Coronary artery (tissue), 2 donors: ENCODE measurements at regions not wholly inside any gene's neighbourhood (a gene's known extent, or its start where the extent isn't known, plus 50 kb on each side); places are given as distances from the start of the nearest gene placed in this dataset.

ENCODE experiments used
- DNase-seq: peaks from one replicate; pipeline ENCODE4 v3.0.0-alpha.2; 2017; ENCODE audit warnings: low spot score
- H3K27ac ChIP-seq, 2 donors: fragments of 200-600 bp; sonication (generic); one replicate each; pipeline ENCODE4 v1.5.1; 2016 to 2019
- H3K4me3 ChIP-seq: fragments of 200-600 bp; sonication (generic); 2 replicates; pipeline ENCODE4 v1.5.1; 2016; ENCODE audit warnings: mild to moderate bottlenecking, moderate library complexity
- TF ChIP-seq, protein P1 (sequence below): fragments of 200-600 bp; sonication (generic); IDR thresholded peaks from one replicate; pipeline ENCODE4 v1.5.1; 2019; ENCODE audit warnings: antibody characterized with exemption

GRCh38 chr4:170398218-170398617, 308.5 kb upstream of the AADAT start:
- no peak for DNase-seq
- TF ChIP-seq, protein P1, sequence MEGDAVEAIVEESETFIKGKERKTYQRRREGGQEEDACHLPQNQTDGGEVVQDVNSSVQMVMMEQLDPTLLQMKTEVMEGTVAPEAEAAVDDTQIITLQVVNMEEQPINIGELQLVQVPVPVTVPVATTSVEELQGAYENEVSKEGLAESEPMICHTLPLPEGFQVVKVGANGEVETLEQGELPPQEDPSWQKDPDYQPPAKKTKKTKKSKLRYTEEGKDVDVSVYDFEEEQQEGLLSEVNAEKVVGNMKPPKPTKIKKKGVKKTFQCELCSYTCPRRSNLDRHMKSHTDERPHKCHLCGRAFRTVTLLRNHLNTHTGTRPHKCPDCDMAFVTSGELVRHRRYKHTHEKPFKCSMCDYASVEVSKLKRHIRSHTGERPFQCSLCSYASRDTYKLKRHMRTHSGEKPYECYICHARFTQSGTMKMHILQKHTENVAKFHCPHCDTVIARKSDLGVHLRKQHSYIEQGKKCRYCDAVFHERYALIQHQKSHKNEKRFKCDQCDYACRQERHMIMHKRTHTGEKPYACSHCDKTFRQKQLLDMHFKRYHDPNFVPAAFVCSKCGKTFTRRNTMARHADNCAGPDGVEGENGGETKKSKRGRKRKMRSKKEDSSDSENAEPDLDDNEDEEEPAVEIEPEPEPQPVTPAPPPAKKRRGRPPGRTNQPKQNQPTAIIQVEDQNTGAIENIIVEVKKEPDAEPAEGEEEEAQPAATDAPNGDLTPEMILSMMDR, result no peak
- no peak overlapping the region for H3K4me3 ChIP-seq
- no peak overlapping the region for H3K27ac ChIP-seq

GRCh38 chr4:170395773-170396172, 306.0 kb upstream of the AADAT start:
- TF ChIP-seq, protein P1, result no peak
- Histone ChIP-seq H3K27ac (no peak overlapping the region), H3K4me3 (no peak overlapping the region)
- no peak for DNase-seq

DNA sequence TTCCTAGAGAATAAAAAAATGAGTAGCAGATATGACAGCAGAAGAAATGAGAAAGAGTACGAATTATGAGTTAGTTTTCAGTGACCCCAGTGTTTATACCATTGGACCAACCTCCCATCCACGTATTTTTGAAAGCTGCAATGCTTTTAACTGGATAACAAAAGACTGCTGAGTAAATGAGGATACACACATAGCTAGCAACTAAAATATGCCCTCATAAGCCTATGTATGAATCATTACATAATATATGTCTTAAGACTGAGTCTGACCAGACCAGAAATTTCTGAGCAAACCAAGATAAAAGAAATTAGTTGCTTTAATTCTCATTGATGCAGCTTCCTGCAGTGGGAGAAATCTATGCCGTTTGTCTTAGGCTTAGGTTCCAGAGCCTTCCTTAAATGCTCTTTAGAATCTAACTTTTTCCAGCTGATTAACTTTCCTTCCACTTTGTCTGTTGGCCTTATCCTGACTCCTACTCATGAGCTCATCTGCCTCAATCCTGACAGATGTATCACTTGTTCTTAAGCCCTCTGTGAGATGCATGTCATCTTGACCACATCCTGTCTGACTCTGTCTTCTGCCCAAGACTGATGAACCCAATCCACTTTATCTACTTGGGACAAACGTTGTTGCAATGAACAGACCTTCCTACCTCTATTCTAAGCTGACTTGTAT, 301.4 kb upstream of the AADAT start:
- H3K27ac ChIP-seq, result no peak overlapping the region
- no peak for DNase-seq
- TF ChIP-seq, protein P1, result no peak
- H3K4me3 ChIP-seq, result no peak overlapping the region

DNA sequence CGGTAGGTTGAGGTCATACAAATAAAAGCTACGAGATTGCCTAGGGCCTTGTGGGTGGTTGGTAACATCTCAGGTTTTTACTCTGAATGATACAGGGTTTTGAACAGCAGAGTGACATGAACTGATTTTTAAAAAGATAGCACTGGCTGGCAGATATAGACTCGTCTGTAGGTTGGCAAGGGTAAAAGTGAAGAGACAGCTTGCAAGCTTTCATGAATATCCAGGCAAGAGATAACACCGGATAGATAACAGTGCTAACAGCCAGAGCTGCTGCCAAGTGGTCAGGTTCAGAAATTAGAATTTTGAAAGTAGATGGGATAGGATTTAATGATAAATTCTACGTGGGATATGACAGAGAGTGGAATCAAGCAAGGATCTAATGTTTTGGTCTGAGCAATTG, 299.7 kb upstream of the AADAT start:
- Histone ChIP-seq H3K27ac (no peak overlapping the region), H3K4me3 (no peak overlapping the region)
- TF ChIP-seq, protein P1, result no peak
- DNase-seq, result no peak

- Histone ChIP-seq H3K27ac (no peak overlapping the region), H3K4me3 (no peak overlapping the region)
- no peak for DNase-seq
- TF ChIP-seq, protein P1, result no peak
Measured at GRCh38 chr4:170388255-170388654, 298.5 kb upstream of the AADAT start.

GRCh38 chr4:170386971-170387370, 297.2 kb upstream of the AADAT start:
- TF ChIP-seq, protein P1, result no peak

DNA sequence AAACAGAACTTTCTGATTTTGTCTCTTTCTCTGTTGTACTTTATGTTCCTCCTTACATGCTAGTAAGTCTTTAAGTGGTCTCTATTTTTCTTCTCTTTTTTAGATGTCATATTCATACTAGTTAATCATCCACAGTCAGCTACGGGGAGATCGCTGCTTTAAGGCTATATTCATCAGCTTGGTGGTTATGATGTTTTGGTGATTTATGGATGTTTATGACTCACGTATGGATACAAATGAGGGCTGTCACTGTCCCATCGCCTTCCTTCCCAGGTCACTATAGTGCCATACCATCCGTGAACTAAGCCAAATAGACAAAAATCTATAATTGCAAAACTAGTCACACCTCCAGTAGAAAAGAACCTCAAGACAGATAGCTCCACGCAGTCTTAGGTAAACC, 296.8 kb upstream of the AADAT start:
- TF ChIP-seq, protein P1, result no peak
- DNase-seq, result no peak
- Histone ChIP-seq H3K27ac (no peak overlapping the region), H3K4me3 (no peak overlapping the region)

More at GRCh38 chr4:170386971-170387370, 297.2 kb upstream of the AADAT start:
- H3K27ac ChIP-seq, result no peak overlapping the region
- H3K4me3 ChIP-seq, result no peak overlapping the region
- no peak for DNase-seq
